NT2/D1 (cell line): ENCODE measurements at regions not wholly inside any gene's neighbourhood (a gene's known extent, or its start where the extent isn't known, plus 50 kb on each side); places are given as distances from the start of the nearest gene placed in this dataset.

Source experiments
- SUZ12 ChIP-seq: IDR thresholded peaks from 2 replicates; pipeline ENCODE4 v1.6.1; 2011; ENCODE audit not compliant: insufficient read length, insufficient read depth; ENCODE audit errors: extremely low read depth
- ZNF274 ChIP-seq: IDR thresholded peaks from 2 replicates; pipeline ENCODE4 v1.6.1; 2011; ENCODE audit warnings: mild to moderate bottlenecking, low read depth, low read length

GRCh38 chrX:150163221-150163930, 199.7 kb upstream of the MAMLD1 start:
- TF ChIP-seq ZNF274, result no peak
- TF ChIP-seq SUZ12, result no peak
